GM21360 (cell line): ENCODE measurements at regions not wholly inside any gene's neighbourhood (a gene's known extent, or its start where the extent isn't known, plus 50 kb on each side); places are given as distances from the start of the nearest gene placed in this dataset.
A peak's percentile ranks its signal among the peaks of the same experiment; 100 is the strongest.
"Not testable (repeated sequence)": the region's sequence is repeated elsewhere in the genome, so short reads cannot be mapped to it uniquely, and the experiment has no call there.

Experiments
- ATAC-seq: cut with Tn5 transposase; IDR thresholded peaks from one replicate; pipeline ENCODE4 v1.9.1; 2021; ENCODE audit warnings: mild to moderate bottlenecking, moderate library complexity; ENCODE audit not compliant: unreplicated experiment

- ATAC-seq: no peak
Observed at GRCh38 chr20:19024296-19025035, 188.0 kb upstream of the SLC24A3 start.

GRCh38 chr20:19025430-19026120, 186.9 kb upstream of the SLC24A3 start:
- ATAC-seq: no peak

- peak; percentile 84 for ATAC-seq
Observed at GRCh38 chr20:19026121-19026878, 186.1 kb upstream of the SLC24A3 start.

- no peak for ATAC-seq
Observed at GRCh38 chr20:19026901-19027644, 185.4 kb upstream of the SLC24A3 start.

DNA sequence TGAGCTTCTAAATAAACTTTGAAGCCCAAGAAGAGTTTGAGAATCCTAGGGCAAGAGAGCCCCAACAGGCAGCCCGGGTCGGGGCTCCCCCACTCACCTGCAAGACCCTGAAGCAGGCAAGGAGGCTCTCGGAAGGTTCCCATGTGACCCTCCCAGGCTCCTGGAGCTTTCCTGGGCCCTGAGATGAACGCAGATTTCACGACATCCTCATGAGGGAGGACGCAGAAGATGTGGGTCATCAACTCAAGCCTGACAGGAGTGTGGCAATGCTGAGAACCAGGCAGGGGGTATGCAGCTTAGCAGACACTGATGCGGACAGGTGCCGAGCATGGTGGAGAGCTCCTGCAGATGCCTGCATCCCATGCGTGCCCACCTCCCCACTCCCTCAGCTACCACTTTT, 184.5 kb upstream of the SLC24A3 start:
- ATAC-seq: no peak

DNA sequence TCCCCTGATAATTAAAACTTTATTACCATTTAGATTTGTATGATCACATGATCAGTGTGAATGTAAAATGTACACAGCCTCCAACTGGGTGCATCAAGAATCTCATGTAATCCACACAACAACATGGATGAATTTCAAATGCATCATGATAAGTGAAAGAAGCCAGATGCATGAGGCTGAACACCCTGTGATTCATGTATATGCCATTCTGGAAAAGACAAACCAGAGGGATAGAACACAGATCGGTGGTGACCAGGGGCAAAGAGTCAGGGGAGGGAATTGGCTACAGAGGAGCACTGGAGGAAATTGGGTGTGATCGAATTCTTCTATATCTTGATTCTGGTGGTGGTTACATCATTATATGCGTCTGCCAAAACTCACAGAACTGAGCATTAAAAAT, 170.7 kb upstream of the SLC24A3 start:
- no peak for ATAC-seq

DNA sequence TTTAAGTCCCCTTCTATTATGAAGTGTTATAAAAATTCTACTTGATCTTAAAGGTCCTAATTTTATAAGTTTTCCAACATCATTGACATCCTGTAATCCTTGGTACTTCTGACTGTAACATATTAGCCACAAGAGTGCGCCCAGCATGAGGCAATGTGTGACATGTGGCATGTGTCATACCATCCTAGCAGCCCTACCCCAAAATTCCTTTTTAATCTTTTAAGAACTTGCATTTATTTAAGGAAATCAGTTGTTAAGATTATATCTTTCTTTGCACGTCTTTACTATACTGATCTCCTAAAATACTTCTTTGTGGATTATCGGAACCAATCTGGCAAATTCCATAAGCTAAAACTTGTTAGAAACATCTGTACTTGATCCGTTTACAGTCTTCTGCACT, 167.1 kb upstream of the SLC24A3 start:
- no peak for ATAC-seq

GRCh38 chr20:19047040-19047950, 165.1 kb upstream of the SLC24A3 start:
- no peak for ATAC-seq

DNA sequence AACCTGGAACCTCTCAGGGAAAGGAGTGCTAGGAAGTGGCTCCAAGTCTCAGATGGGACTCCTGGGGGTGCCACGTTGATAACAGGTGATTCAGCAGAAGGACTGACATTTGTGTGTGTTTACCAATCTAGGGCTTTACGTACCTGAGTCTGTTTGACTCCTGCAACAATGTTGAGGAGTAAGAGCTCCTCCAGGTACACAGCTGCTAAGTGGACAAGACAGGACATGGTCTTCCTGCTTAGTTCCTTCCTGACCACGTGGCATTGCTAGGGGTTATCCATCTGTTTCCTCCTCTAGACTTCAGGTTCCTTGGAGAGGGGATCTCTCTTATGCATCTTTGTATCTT, 164.5 kb upstream of the SLC24A3 start:
- no peak for ATAC-seq

DNA sequence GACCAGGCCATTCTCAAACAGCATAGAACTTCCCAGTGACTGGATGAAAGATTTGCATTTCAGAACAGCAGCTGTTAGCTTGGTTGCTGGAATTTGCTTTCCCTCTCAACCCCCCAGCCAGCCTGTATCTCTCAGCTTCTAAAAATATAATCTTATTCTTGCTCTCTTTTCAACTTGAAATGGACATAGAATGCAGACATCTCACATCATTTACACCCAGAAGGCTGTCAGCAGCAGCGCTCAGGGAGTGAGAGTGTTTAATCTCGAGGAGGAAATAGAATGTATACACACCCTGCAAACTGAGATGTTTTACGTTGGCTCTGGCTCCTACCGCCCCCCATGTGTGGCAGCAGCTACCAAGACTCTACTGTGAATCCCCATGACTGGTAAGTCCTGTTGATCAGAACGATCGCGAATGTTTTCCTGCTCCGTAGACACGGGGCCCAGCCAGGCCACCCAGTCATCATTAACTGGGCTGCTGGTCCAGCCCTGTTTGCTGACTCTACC, 163.4 kb upstream of the SLC24A3 start:
- ATAC-seq: no peak

- ATAC-seq: no peak
Observed at GRCh38 chr20:19049514-19049913, 162.9 kb upstream of the SLC24A3 start.

GRCh38 chr20:19056909-19057308, 155.5 kb upstream of the SLC24A3 start:
- no peak for ATAC-seq

DNA sequence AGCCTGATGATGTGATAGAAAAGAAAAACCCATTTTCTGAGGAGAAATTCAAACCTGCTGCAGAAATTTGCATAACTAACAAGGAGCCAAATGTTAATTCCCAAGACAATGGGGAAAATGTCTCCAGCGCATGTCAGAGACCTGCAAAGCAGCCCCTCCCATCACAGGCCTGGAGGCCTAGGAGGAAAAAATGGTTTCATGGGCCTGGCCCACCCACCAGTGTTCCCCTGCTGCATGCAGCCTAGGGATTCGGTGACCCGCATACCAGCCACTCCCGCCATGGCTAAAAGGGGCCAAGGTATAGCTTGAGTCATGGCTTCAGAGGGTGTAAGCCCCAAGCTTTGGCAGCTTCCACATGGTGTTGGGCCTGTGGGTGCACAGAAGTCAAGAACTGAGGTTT, 147.7 kb upstream of the SLC24A3 start:
- ATAC-seq: not testable (repeated sequence)

DNA sequence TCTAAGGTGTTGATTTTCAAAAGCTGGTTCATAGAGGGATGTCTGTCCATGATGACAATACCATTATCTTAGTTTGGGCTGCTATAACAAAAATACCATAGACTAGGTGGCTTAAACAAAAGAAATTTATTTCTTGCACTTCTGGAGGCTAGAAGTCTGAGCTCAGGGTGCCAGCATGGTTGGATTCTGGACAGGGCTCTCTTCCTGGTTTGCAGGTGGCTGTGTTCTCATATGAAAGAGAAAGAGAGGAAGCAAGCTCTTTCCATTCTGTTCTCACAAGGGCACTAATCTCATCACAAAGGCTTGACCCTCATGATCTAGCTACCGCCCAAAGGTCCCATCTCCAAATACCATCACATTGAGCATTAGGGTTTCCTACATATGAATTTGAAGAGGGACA, 144.5 kb upstream of the SLC24A3 start:
- no peak for ATAC-seq

GRCh38 chr20:19070026-19070425, 142.4 kb upstream of the SLC24A3 start:
- ATAC-seq: no peak

DNA sequence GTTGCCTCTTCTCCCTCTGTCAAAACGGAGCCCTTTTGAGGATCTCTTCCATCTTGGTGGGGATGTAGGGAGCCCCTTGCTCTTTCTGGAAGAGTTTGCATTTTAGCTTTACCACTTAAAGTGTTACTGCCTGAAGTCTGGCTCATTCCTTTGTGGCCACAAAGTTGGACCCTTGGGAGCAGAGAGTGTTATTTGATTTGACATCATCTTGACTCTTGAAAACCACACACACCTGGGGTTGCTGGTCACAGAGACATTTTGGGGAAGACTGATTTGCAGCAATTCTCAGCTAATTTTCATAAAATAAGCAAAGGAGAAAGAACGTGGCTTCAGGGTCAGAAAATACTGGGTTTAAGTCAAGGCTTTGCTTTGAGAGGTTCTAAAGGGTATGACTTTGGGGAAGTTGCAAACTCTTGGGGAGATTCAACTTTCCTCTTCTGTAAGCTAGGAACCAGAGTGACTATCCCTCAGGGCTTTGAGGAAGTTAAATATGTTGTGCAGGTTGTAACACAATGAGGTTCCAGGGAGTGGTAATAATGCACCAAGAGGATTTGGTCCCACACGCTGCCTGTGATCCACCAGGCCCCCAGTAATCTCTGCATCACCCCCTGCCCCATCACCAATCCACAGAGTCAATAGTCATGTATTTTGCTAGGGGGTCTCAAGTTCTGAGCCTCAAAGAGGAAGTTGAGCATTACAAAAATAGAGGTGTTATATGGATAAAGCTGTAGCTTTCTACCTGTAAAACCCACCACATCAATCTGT, 141.6 kb upstream of the SLC24A3 start:
- ATAC-seq: peak; percentile 19

DNA sequence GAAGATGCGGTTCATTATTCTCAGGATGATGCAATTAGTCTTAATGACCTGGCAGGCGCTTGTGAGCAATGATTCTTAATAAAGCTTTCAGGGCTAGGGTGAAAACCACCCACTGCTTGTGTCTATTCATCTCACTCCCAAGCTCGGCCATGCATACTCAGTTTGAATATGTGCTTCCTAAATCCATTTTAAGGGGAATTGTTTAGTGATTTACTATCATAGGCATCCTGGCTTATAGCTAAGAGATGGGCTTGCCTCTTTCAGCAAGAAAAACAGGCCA, 141.1 kb upstream of the SLC24A3 start:
- ATAC-seq: peak; percentile 48

GRCh38 chr20:19071902-19072498, 140.4 kb upstream of the SLC24A3 start:
- ATAC-seq: no peak

DNA sequence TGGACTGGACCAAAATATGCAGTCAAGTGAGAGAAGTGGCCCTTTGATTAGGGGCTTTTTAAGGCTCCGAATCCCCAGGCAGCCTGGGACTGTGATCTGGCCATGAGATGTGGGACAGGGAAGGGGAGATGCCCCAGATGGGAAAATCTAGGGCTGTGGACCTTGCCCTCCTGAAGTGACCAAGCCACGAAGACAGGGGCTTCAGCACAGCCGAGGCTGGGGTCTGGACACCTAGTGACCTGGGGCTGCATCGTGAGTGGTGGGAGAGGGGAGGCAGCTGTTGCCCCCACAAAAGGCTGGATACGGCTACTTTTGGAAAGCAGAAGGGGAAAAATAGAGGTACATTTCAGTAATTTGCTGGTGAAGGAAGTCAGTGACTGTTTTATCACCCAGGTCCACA, 139.5 kb upstream of the SLC24A3 start:
- no peak for ATAC-seq
